Superior temporal gyrus (tissue), 1 donor: ENCODE measurements at regions not wholly inside any gene's neighbourhood (a gene's known extent, or its start where the extent isn't known, plus 50 kb on each side); places are given as distances from the start of the nearest gene placed in this dataset.
"Not testable (repeated sequence)": the region's sequence is repeated elsewhere in the genome, so short reads cannot be mapped to it uniquely, and the experiment has no call there.

Experiments used
- DNase-seq: peaks from one replicate; pipeline ENCODE4 v3.0.0-alpha.2; 2016; ENCODE audit errors: extremely low spot score

DNA sequence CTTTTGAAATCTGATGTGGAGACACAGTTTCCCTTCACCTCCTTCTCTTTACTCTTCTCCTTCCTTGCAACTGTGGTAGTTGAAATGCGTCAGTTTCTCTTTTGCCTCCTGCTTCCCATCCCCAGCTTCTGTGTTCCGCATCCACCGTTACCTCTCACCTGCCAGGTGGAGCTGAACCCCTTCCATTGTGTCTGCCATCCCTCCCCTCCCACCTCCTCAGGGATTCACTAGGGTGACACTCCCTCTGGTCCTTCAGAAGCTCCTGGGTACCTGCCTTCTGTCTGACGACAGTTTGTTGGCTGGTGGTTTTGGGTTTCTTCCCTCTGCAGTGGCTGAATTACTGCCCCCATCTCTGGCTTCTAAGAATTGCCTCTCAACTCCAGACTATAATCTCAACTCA is 132.1 kb downstream of the SLC24A2 start:
- no peak for DNase-seq

DNA sequence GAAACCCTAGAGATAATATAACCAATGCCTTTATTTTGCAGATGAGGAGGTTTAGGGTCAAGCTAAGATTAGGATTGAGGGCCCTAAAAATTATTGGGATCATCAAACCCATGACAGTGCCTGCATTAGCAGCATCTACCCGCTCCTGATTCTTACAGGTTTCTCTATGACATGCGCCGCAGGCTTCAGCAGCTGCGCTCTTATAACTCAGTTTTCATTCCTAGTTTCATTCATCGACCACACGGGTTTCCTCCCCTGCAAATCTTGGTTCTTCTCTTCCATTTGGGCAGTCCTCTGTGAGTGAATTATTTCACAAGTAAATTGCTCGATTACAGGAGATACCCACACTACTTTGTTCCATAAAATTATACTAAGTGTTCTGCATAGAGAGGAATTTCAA is 137.2 kb downstream of the SLC24A2 start:
- DNase-seq, result no peak

DNA sequence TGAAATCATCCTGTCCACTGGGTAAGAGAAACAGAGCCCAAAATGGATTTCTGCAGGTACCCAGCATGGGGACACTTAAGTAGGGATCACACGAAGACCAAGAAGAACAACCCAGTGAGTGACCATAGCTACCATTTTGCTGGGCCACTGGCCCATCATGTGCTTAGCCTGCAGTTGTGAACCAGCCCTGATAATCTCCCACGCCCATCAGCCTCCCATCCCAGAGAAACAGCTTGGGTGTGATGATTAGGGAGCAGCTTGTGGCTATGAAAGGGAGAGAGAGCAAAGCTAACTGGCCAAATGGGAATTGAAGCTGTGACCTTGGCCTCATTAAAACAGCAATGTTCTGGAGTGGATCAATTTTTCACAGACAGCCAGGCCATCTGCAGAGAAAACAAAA is 138.5 kb downstream of the SLC24A2 start:
- DNase-seq, result no peak

DNA sequence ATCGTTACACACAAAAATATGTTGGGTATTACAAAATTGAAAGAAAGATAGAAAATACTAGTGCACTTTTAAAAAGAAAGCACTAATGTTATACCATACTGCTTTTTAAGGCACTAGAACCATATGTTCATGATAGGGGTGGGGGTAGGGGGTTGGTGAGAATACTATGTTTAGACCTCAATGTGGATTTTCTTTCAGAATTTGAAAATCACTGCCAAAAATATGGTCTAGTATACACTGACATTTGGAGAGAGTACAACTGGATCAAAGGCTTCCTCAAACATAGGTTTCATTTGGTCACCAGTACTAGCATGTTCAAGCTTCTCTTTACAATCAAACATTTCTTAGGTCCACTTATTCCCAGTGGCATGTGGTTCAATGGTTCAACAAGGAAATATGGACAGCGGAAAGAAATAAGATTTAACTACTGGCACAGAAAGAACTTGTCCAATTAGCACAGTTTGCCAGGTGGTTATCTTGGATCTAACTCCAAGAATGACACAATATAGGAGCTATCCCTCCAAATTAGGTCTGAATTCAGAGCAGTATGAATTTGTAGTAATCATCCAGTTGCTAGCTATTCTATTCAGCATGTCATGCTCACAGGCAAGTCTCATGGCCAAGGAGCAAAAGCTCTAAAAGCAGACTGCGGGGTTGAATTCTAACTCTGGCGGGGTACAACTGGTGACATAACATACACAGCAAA is 139.3 kb downstream of the SLC24A2 start:
- no peak for DNase-seq

DNA sequence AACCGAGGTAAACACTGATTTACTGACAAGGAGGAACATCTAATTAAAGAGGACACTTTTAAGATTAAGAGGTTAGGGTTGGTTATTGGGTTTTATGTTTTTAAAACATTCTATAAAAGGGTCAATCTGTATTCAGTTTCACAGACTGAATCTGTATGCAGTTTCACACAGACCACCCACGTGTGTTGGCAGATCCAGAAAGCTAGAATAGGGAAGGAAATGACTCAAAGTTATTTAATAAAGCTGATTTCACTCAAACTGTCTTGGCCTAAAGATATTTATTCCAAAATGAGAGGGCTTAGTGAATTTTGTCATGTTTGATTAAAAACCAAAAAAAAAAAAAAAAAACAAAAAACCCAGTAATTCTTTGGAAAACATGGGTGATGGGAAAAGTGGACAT is 140.2 kb downstream of the SLC24A2 start:
- DNase-seq, result no peak

DNA sequence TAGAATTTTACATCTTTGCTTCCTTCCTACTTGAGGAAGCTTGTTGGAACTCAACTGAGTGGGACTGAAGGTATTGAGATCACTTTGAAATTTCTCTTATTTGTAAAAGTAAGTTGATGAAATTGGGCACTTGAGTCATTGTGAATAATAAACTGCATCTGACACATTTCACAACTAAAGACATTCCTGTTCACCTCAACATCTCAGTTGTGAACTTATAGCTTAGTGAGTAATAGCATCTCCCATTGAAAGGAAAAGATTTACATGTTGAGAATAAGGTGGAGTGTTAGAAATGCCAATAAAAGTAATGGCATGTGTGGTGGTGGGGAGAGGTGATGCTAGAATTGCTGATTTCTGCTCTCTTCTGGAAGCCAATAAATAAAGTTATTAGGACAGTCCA is 145.0 kb downstream of the SLC24A2 start:
- no peak for DNase-seq

DNA sequence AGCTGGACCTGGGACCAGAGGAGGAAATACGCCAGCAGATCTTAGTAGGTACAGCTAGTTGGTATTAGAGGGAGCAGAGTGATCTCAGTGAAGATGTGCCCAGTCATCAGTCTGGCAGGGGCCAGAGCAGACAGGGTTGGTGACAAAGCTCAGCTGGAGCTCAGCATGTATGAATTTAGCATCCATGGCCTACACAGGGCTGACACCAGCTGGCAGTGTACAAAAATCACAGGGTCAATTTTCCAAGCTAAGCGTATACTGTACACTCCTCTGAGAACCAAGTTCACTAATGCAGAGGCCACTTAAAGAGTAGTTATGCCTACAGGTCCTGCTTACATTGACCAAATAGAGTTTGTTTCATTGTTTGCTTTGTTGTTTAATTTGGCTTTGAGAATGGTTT is 146.6 kb downstream of the SLC24A2 start:
- peak; percentile 87 for DNase-seq

GRCh38 chr9:19641046-19641445 is 147.8 kb downstream of the SLC24A2 start:
- DNase-seq, result peak; percentile 83

- DNase-seq, result peak; percentile 76
These were observed 148.8 kb downstream of the SLC24A2 start for GRCh38 chr9:19640014-19640413.

DNA sequence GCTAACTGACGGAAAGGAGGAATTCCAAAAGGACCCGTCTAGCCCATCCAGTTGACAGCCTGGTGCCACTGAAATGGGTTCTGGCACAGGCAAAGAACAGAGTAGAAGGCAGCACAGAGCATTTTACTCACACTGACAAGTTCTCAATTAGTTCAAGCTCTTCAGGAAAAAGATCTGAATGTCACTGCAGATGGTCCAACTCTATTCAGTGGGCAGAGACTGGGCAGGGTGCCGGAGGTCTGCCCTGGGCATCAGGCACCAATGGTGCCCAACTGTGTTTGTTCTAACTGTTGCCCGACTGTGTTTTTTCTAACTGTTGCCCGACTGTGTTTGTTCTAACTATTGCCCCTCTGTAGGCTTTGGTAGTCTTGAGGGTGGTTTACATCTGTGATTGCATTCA is 151.8 kb downstream of the SLC24A2 start:
- no peak for DNase-seq

GRCh38 chr9:19634881-19635280 is 154.0 kb downstream of the SLC24A2 start:
- DNase-seq, result no peak

- no peak for DNase-seq
These were observed 157.7 kb downstream of the SLC24A2 start for GRCh38 chr9:19631181-19631580.

DNA sequence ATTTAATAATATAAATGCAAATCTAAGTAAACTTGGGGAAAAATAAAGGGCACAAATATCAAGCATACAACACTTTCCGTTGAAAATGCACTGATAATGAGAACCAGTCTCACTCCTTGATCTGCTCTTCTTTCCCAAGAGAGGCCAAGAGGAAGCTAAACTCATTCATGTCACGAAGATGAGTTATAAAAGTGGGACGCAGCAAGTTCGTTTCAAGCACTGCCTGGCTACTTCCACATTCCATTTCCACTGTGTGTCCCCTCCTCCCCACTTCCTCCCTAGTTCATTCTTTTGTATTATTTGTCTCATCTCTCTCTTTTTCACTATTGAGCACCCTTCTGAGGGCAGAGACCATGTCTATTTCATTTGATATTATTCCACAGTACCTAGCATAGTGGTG is 158.1 kb downstream of the SLC24A2 start:
- no peak for DNase-seq

GRCh38 chr9:19629488-19629887 is 159.3 kb downstream of the SLC24A2 start:
- DNase-seq, result no peak

GRCh38 chr9:19625426-19625825 is 163.4 kb downstream of the SLC24A2 start:
- DNase-seq, result not testable (repeated sequence)

GRCh38 chr9:19624519-19624918 is 164.3 kb downstream of the SLC24A2 start:
- no peak for DNase-seq

- no peak for DNase-seq
These were observed 164.9 kb downstream of the SLC24A2 start for GRCh38 chr9:19623941-19624340.

- DNase-seq, result no peak
These were observed 168.5 kb downstream of the SLC24A2 start for GRCh38 chr9:19620326-19620725.

DNA sequence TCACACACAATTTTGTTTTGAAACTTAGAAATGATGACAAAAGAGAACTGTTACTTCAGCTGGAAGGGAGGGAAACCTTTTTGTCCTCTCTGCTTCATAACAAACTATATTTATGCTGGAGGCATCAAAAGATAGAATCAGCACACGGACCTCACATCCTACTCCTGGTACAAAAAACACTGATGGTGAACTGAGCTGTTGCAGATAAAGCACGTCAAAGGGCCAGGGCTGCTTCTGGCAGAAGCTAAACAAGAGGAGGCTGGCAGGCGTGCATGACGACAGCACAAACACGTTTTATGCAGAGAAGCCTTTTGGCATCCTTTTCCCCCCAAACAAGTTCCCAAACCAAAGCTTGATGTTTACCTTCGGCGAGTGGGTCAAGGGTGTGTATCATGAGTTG is 169.6 kb downstream of the SLC24A2 start:
- peak; percentile 82 for DNase-seq

- peak; percentile 99 for DNase-seq
These were observed 170.0 kb downstream of the SLC24A2 start for GRCh38 chr9:19618816-19619215.

DNA sequence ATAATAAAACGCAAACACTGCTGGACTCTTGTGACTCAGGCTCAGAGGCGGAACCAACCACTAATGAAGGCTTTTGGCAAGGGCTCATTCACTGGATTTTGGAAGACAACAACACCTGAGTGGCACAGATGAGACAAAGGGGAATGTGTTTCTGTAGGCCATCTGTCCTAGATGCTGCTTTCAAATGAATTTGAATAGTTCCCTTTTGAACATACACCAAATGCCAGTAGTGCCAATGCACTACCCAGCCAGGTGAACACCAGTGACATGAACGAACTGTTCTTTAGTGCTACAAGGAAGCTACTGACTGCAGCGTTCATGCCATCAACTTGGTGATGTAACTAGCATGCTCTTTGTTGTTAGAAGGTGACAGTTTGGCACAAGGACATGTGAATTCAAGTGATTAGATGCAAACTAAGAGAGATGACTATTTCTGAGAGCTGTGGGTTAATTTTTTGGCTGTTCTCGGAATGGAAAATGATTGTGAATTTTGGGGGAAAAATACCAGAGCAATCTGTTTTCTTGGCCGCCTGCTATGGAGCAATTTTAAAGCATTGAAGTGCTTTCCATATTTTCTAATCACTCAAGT is 173.7 kb downstream of the SLC24A2 start:
- peak; percentile 73 for DNase-seq

DNA sequence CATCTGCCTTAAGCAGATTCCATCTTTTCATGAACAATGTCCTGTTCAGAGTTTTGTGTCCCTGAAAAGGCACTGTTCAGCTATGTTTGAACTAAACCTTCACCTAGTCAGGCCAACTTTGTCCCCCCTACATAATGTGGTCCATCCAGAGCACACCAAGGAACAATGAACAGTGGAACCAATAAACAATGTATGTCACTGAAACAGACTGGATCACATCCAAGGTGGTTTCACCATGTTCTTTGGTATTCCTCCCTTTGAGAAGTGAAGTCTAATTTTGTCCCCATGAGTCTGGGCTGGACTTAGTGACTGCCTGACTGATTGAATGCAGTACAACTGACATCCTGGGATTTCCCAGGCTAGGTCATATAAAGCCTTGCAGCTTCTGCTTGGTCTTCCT is 174.5 kb downstream of the SLC24A2 start:
- no peak for DNase-seq

- no peak for DNase-seq
These were observed 188.3 kb downstream of the SLC24A2 start for GRCh38 chr9:19600538-19600937.

DNA sequence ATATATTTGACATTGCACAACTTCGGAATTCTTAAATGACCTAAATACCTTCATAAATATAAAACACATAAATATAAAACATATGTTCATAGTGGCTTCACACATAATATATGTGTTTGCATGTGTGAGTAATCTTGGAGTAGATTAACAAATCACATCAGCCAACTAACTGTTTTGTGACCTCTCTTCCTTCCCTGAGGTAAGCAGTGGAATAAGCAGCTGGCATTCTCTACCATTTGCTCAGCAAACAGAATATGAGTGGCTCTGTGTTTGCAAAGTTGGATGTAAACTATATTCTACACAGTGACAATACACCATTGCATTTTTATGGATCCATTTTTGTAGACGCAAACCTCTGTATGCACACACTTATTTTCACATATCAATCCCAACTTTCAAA is 189.9 kb downstream of the ACER2 start:
- no peak for DNase-seq
